A673 (cell line): ENCODE measurements at regions not wholly inside any gene's neighbourhood (a gene's known extent, or its start where the extent isn't known, plus 50 kb on each side); places are given as distances from the start of the nearest gene placed in this dataset.

ENCODE experiments used
- EZH2 ChIP-seq: fragments of 200-600 bp; sonication (generic); IDR thresholded peaks from 2 replicates; pipeline ENCODE4 v1.6.1; 2017; ENCODE audit warnings: borderline replicate concordance, low read depth, mild to moderate bottlenecking, mixed read lengths, antibody characterized with exemption, low read length; ENCODE audit not compliant: poor library complexity, severe bottlenecking
- TF ChIP-seq, protein P1 (sequence below): fragments of 300-800, 200-600 bp; sonication (generic); conservative IDR thresholded peaks from 2 replicates; pipeline ENCODE4 v1.5.1; 2017; ENCODE audit warnings: low read depth, mild to moderate bottlenecking, antibody characterized with exemption, low read length, moderate library complexity, mixed read lengths

GRCh38 chr20:6471871-6472270, 295.6 kb upstream of the BMP2 start:
- TF ChIP-seq, protein P1, sequence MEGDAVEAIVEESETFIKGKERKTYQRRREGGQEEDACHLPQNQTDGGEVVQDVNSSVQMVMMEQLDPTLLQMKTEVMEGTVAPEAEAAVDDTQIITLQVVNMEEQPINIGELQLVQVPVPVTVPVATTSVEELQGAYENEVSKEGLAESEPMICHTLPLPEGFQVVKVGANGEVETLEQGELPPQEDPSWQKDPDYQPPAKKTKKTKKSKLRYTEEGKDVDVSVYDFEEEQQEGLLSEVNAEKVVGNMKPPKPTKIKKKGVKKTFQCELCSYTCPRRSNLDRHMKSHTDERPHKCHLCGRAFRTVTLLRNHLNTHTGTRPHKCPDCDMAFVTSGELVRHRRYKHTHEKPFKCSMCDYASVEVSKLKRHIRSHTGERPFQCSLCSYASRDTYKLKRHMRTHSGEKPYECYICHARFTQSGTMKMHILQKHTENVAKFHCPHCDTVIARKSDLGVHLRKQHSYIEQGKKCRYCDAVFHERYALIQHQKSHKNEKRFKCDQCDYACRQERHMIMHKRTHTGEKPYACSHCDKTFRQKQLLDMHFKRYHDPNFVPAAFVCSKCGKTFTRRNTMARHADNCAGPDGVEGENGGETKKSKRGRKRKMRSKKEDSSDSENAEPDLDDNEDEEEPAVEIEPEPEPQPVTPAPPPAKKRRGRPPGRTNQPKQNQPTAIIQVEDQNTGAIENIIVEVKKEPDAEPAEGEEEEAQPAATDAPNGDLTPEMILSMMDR = no peak
- TF ChIP-seq EZH2 = no peak
